ENCODE measurements at regions not wholly inside any gene's neighbourhood (a gene's known extent, or its start where the extent isn't known, plus 50 kb on each side); places are given as distances from the start of the nearest gene placed in this dataset.

DNA sequence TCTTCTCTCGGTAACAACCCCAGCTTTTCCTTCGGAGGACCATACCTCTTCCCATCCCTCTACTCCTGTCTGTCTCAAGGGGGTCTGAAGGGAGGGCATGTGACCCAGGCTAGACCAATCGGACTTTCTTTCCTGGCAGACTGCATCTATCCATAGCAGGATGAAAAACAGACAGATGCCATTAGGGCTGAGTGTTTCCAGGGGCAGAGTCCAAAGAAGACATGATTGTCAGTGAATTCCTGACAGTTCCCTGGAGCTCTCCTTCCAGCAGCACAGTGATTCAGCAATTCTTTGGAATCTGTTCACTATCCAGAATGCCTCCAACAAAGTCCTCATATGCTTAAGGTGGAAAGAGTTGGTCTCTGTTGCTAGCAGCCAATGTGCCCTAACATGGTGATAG is 189.8 kb downstream of the KCTD12 start:
- ATAC-seq (replicated peaks) = no peak
- no peak overlapping the region for H3K27ac Mint-ChIP-seq
- H3K9me3 Mint-ChIP-seq = no peaks in the 10 kb centered on the region
- no peaks in the 10 kb centered on the region for H3K36me3 Mint-ChIP-seq (ENCODE audit: low read depth)
- H3K4me1 Mint-ChIP-seq = no peaks in the 10 kb centered on the region
- H3K27me3 Mint-ChIP-seq = peaks cover 38% of the 10 kb centered on the region
- no peak overlapping the region for H3K4me3 Mint-ChIP-seq

DNA sequence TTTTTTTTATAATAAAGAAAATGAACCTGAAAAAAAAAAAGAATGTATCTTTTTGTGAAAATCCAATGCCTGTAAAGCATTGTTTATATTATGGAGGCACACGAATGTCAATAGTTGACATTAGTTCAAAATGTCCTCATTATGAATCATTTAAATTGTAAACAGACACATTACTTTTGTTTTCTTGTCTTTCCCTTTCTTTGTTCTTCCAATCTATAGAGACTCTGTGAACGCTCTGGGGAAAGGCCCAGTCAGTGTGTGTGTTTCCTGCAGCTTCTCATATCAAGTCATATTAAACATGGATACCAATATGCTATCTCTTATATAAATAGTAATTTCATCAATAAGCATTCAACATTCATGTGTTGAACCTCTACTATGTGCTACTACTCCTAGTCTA is 193.1 kb downstream of the KCTD12 start:
- H3K36me3 Mint-ChIP-seq (ENCODE audit: low read depth) = no peaks in the 10 kb centered on the region
- ATAC-seq (replicated peaks) = no peak
- H3K9me3 Mint-ChIP-seq = no peaks in the 10 kb centered on the region

DNA sequence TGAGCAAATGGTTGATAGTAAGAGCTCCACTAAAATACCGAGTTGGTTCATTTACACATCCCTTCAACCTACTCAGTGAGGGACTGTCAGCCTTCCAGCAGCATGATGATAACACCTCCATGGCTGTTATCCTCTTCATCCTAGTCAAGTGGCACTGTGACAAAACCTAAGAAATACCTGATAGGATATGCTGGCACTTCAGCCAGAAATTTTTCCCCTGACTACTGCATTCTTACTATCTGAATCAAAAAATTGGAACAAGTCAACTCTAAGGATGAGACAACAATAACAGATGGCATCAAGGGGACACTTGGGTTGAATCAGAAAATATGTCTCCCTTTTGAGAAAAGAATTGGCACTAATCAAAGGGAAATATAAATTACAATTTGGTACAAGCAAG is 193.9 kb downstream of the KCTD12 start:
- no peak for ATAC-seq (replicated peaks)
- Mint-ChIP-seq H3K36me3 (ENCODE audit: low read depth) (no peaks in the 10 kb centered on the region), H3K9me3 (no peaks in the 10 kb centered on the region), H3K4me1 (no peaks in the 10 kb centered on the region), H3K27me3 (peaks cover 9% of the 10 kb centered on the region), H3K27ac (no peak overlapping the region), H3K4me3 (no peak overlapping the region)

More for the DNA sequence above, 193.1 kb downstream of the KCTD12 start:
- Mint-ChIP-seq H3K4me3 (no peak overlapping the region), H3K27me3 (peaks cover 15% of the 10 kb centered on the region), H3K4me1 (no peaks in the 10 kb centered on the region), H3K27ac (no peak overlapping the region)

DNA sequence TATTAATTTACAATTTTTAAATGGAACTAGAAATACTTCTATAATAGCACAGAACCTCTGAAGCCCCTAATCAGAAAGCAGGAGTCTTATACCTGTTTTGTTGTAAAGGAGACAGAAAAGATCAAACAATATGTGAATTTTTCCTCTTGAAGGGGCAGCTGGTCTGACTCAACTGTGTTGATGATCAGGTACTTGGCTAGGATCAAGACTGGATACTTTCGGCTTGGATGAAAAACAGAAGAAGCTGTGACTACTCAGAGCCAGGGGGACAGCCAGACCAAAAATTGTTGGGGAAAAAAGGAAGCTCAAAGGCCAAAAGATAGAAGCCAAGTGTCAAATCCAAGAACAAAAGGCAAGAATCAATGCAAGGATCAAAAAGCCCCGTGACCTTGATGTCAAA is 195.6 kb downstream of the KCTD12 start:
- no peaks in the 10 kb centered on the region for H3K36me3 Mint-ChIP-seq (ENCODE audit: low read depth)
- H3K27ac Mint-ChIP-seq = no peak overlapping the region
- H3K27me3 Mint-ChIP-seq = no peaks in the 10 kb centered on the region
- ATAC-seq (replicated peaks) = no peak
- no peaks in the 10 kb centered on the region for H3K9me3 Mint-ChIP-seq
- H3K4me1 Mint-ChIP-seq = no peaks in the 10 kb centered on the region
- no peak overlapping the region for H3K4me3 Mint-ChIP-seq

DNA sequence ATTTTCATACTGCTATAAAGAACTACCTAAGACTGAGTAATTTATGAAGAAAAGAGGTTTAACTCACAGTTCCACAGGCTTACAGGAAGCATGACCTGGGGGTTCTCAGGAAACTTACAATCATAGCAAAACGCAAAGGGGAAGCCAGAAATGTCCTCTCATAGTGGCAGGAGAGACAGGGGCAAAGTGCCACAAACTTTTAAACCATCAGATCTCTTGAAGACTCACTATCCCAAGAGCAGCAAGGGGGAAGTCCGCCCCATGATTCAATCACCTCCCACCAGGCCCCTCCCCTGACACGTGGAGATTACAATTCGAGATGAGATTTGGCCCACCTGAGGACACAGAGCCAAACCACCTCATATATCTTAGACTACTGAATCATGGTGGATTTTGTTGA is 198.7 kb downstream of the KCTD12 start:
- no peak for ATAC-seq (replicated peaks)
- Mint-ChIP-seq H3K4me1 (no peaks in the 10 kb centered on the region), H3K27me3 (no peaks in the 10 kb centered on the region), H3K36me3 (ENCODE audit: low read depth) (no peaks in the 10 kb centered on the region), H3K4me3 (no peak overlapping the region), H3K9me3 (no peaks in the 10 kb centered on the region), H3K27ac (no peak overlapping the region)

DNA sequence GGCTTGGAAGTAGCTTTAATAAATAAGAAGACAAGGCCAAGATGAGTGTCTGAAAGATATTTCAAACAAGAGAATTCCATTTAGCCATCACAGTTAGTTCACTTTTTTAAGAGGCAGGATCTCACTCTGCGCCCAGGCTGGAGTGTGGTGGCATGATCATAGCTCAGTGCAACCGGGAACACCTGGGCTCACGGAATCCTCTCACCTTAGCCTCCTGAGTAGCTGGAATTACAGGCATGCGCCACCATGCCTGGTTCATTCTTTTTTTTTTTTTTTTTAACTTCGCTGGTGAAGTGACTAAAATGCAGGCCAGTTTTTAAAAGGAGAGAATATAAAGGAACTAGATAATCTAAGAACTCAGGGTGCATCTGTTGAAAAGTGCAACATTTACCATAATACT is 200.3 kb downstream of the KCTD12 start:
- H3K4me1 Mint-ChIP-seq = no peaks in the 10 kb centered on the region
- no peaks in the 10 kb centered on the region for H3K9me3 Mint-ChIP-seq
- no peak for ATAC-seq (replicated peaks)
- peaks cover 6% of the 10 kb centered on the region for H3K27me3 Mint-ChIP-seq
- no peaks in the 10 kb centered on the region for H3K36me3 Mint-ChIP-seq (ENCODE audit: low read depth)
- no peak overlapping the region for H3K4me3 Mint-ChIP-seq
- H3K27ac Mint-ChIP-seq = no peak overlapping the region

DNA sequence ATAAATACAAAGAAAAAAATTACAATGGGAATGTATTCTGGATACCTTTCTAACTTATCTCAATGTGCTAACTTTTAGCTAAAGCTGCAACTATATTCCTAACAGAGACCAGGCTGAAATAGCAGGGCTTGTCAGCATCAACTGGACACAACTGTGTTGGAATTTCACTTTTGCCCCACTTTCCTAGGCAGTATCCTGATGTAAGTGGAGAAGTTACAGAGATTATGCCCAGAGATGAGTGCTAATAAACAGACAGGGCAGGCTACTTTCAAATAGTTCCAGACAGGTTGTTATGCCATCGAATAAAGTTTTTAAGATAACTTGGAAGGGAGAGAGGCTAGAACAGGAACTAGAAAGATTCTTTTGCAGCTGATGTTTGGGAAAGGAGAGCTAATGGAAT is 201.9 kb downstream of the KCTD12 start:
- Mint-ChIP-seq H3K4me1 (no peaks in the 10 kb centered on the region), H3K4me3 (no peak overlapping the region), H3K36me3 (ENCODE audit: low read depth) (no peaks in the 10 kb centered on the region), H3K9me3 (no peaks in the 10 kb centered on the region), H3K27ac (no peak overlapping the region), H3K27me3 (peaks cover 6% of the 10 kb centered on the region)
- ATAC-seq (replicated peaks) = no peak

DNA sequence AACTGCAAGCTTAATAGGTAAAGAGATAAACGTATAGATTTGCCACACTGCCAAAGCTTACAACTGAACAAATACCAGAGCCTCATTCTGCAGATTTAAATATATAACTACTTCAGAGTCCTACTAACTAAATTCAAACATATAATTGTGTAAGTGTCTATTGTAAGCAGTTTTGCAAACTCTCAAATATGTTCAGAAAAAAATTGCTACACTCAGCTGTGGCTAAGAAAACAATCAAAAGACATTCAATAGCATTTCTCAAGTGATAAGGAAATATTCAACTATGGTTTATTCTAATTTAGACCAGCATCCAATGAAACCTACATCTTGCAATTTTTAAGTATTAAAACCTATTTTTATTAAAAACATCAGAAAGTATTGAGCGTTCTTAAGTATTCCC is 202.4 kb downstream of the KCTD12 start:
- ATAC-seq (replicated peaks) = no peak
- no peak overlapping the region for H3K27ac Mint-ChIP-seq
- H3K27me3 Mint-ChIP-seq = peaks cover 6% of the 10 kb centered on the region
- no peaks in the 10 kb centered on the region for H3K4me1 Mint-ChIP-seq
- H3K4me3 Mint-ChIP-seq = no peak overlapping the region
- no peaks in the 10 kb centered on the region for H3K9me3 Mint-ChIP-seq
- no peaks in the 10 kb centered on the region for H3K36me3 Mint-ChIP-seq (ENCODE audit: low read depth)

DNA sequence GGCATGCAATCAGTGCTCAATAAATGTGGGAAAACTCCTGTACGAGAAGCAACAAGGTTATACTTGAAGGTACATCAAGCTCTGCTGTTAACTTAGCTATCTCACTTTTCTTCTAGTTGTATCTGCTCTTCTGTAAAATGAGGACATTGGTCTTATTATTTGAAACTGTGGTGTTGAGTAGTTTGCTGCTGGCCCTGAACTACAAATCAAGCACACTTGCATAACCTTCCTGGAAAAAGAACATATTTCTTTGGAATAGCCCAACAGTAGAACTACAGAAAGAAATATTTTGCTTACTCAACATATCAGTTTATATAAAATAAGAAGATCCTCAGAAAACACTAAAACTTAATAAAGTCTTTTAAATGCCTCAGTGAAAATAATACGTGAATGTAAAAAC is 203.0 kb downstream of the KCTD12 start:
- H3K4me1 Mint-ChIP-seq = no peaks in the 10 kb centered on the region

DNA sequence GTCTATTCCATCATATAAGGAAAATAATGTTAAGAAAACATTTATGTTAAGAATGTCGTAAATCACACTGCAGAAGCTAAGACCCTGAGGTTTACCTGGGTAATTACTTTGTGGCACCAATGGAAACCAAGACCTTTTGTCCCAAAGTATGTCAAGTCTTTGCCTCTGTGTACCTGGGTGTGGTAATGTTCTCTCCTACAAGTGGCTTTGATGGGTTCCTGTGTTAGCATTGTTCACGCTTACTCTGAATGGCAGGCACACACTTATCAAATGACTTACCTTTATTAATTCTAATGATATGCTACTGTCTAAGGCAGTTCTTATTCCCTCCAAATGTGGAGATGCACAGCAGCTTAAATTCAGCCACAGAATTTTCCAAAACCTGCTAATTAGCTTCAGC is 206.1 kb downstream of the KCTD12 start:
- Mint-ChIP-seq H3K9me3 (no peaks in the 10 kb centered on the region), H3K27me3 (peaks cover 6% of the 10 kb centered on the region), H3K4me3 (no peak overlapping the region), H3K4me1 (no peaks in the 10 kb centered on the region), H3K27ac (no peak overlapping the region), H3K36me3 (ENCODE audit: low read depth) (no peaks in the 10 kb centered on the region)
- ATAC-seq (replicated peaks) = no peak

More for the DNA sequence above, 203.0 kb downstream of the KCTD12 start:
- no peak for ATAC-seq (replicated peaks)
- no peaks in the 10 kb centered on the region for H3K9me3 Mint-ChIP-seq
- H3K36me3 Mint-ChIP-seq (ENCODE audit: low read depth) = no peaks in the 10 kb centered on the region
- H3K27ac Mint-ChIP-seq = no peak overlapping the region
- H3K4me3 Mint-ChIP-seq = no peak overlapping the region
- H3K27me3 Mint-ChIP-seq = peaks cover 6% of the 10 kb centered on the region

DNA sequence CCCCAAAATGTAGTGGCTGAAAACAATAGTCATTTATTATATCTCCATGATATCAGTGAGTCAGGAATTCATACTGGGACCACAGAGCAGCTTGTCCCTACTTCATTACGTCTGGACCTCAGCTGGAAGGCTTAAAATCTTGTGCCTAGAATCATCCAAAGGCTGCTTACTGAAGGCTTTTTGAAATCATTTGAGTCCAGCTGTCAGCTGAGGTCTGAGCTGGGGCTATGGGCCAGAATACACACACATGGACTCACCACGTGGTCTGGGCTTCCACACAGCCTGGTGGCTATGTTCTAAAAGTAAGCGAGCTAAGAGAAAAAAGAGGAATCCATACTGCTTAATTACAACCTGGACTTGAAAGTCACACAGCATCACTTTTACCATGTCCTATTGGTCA is 209.2 kb downstream of the KCTD12 start:
- no peaks in the 10 kb centered on the region for H3K4me1 Mint-ChIP-seq
- no peak overlapping the region for H3K4me3 Mint-ChIP-seq
- no peak for ATAC-seq (replicated peaks)
- peaks cover 4% of the 10 kb centered on the region for H3K27me3 Mint-ChIP-seq
- no peak overlapping the region for H3K27ac Mint-ChIP-seq
- H3K9me3 Mint-ChIP-seq = no peaks in the 10 kb centered on the region
- H3K36me3 Mint-ChIP-seq (ENCODE audit: low read depth) = no peaks in the 10 kb centered on the region

DNA sequence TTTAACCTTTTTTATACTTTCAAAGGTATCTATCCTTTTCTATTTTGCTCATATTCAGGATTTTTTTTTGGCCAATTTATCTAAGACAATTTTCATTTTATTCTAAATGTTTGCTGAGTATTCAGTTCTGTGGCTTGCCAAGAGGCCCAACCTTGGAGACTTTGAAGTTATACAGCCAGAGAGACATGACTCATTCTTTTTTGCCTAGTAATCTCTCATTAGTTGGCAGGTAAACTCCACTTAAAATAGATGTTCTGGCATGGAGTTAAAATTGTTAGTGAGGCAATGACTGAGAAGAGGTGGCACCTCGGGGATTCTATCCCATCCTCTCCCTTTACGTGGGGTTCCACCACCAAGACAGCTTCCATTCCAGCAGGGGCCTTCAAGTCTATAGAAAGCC is 213.8 kb downstream of the KCTD12 start:
- H3K4me3 Mint-ChIP-seq = no peak overlapping the region
- no peak for ATAC-seq (replicated peaks)
- H3K4me1 Mint-ChIP-seq = no peaks in the 10 kb centered on the region
- no peaks in the 10 kb centered on the region for H3K27me3 Mint-ChIP-seq
- H3K27ac Mint-ChIP-seq = no peak overlapping the region
- H3K9me3 Mint-ChIP-seq = no peaks in the 10 kb centered on the region
- H3K36me3 Mint-ChIP-seq (ENCODE audit: low read depth) = no peaks in the 10 kb centered on the region

DNA sequence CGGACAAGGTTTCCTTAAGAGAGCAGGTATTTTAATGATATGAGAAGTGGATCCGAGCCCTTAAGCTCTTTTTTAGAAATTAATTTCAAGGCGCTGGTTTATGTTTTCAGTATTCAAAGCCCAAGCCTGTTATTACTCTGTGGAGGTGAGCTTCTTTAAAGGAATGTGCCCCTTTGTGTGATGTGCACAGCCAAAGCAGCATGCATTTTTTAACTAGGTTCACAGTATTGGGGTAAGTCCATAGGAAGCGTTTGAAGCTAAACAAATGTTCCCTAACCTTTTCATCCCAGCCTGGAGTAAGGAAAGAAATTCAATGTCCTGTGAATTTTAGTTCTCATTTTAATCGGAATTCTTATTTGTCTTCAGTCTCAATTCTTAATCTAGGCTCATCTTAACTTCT is 217.5 kb downstream of the KCTD12 start:
- H3K36me3 Mint-ChIP-seq (ENCODE audit: low read depth) = no peaks in the 10 kb centered on the region
- H3K27me3 Mint-ChIP-seq = no peaks in the 10 kb centered on the region
- H3K27ac Mint-ChIP-seq = no peak overlapping the region
- H3K9me3 Mint-ChIP-seq = no peaks in the 10 kb centered on the region
- ATAC-seq (replicated peaks) = no peak
- H3K4me3 Mint-ChIP-seq = no peak overlapping the region
- H3K4me1 Mint-ChIP-seq = no peaks in the 10 kb centered on the region

DNA sequence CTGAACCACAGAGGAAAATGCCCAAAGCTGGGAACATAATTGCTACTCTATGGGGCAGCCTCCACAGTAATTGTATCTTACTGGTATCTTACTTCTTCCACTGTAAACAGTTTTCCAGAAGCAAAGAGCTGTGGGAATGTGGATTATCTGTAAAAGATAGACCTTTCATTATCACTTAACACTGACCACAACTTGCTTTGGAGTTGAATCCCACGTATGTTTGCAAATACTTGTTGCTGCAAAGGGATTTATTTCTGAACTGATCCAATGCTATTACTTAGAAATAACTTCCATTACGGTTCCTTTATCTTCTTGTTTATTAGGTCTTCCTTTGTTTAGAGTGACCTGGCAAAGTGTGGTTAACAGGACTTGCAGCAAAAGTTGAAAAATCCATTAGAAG is 218.1 kb downstream of the KCTD12 start:
- Mint-ChIP-seq H3K27ac (no peak overlapping the region), H3K27me3 (no peaks in the 10 kb centered on the region), H3K4me1 (no peaks in the 10 kb centered on the region), H3K4me3 (no peak overlapping the region), H3K36me3 (ENCODE audit: low read depth) (no peaks in the 10 kb centered on the region), H3K9me3 (no peaks in the 10 kb centered on the region)
- no peak for ATAC-seq (replicated peaks)

DNA sequence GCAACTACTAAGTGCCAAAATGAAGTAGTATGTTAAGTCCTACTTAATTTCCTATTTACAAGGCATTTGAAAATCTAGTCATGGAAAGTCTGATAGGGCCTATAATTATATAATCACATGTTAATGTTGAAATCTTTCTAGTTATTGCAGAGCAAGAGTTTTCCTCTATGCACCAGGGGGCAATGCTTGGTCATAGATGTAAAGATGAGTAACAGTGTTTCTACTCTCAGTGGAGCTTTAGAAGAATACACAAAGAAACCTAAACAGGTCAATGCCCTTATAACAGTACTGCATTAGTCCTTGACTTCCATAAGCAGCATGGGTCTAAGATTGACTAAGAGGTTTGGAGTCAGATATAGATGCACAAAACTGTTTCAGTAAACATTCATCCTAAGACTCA is 218.7 kb downstream of the KCTD12 start:
- Mint-ChIP-seq H3K4me3 (no peak overlapping the region), H3K9me3 (no peaks in the 10 kb centered on the region), H3K27me3 (no peaks in the 10 kb centered on the region), H3K4me1 (no peaks in the 10 kb centered on the region), H3K36me3 (ENCODE audit: low read depth) (no peaks in the 10 kb centered on the region), H3K27ac (no peak overlapping the region)
- peak; percentile 47 for ATAC-seq (replicated peaks)

DNA sequence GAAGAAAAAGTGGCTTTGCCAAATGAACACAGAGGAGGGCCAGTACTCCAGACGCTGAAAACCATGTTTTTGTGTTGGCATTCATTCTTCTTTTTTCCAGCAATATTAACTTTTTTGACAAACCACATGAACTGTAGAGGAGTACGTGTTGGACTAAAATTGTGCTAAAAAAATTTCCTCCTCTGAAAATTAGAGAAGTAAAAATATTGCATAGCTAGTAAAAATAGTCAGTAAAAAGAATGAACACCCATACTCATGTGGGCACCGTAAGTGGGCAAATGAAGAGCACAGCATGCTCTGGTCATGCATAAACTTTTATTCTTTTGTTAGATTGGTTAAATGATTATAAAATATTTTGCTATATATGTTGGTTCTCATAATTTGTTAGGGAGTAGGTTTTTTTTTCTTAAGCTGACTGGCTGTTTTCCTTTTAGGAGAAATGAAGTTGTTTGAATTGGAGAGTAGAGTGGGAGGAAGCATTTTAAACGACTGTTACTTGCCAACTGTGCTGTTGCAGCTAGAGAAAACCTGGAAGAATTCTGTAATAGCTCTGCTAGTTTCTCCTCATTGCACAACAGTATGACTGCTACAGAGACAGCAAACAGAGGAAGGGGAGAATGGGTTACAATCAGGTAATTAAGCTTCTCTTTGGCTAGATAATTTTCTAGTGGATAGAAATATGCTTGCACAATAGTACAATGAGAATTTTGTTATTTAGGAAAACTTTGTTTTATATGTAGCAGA is 222.4 kb downstream of the KCTD12 start:
- no peaks in the 10 kb centered on the region for H3K9me3 Mint-ChIP-seq
- H3K27ac Mint-ChIP-seq = no peak overlapping the region

More for the DNA sequence above, 222.4 kb downstream of the KCTD12 start:
- H3K36me3 Mint-ChIP-seq (ENCODE audit: low read depth) = no peaks in the 10 kb centered on the region
- no peak for ATAC-seq (replicated peaks)
- no peak overlapping the region for H3K4me3 Mint-ChIP-seq
- H3K27me3 Mint-ChIP-seq = peaks cover 3% of the 10 kb centered on the region
- H3K4me1 Mint-ChIP-seq = no peaks in the 10 kb centered on the region
